CD14-positive monocyte (primary cell): ENCODE measurements at regions not wholly inside any gene's neighbourhood (a gene's known extent, or its start where the extent isn't known, plus 50 kb on each side); places are given as distances from the start of the nearest gene placed in this dataset.

Experiments used
- DNase-seq, 3 donors: peaks; one replicate each; pipeline ENCODE4 v3.0.0-alpha.2; 2011 to 2022
- H2AFZ ChIP-seq: 2 replicates; pipeline ENCODE4 v1.6.0; 2012; ENCODE audit warnings: mild to moderate bottlenecking, low read depth, low read length, inconsistent platforms; ENCODE audit not compliant: insufficient read depth, poor library complexity, severe bottlenecking
- H3K27ac ChIP-seq, 2 donors: 1 replicate in 1 of 2; 2 replicates in 1 of 2; pipeline ENCODE4 v1.5.1; 2012 to 2013; ENCODE audit warnings: low read length in 2 of 2, control low read depth in 1 of 2, inconsistent platforms in 1 of 2, low read depth in 1 of 2, mild to moderate bottlenecking in 1 of 2
- H3K27me3 ChIP-seq, 2 donors: one replicate each; pipeline versions ENCODE4 v1.6.0 to v1.6.1; 2011 to 2013; ENCODE audit warnings: low read length in 2 of 2; ENCODE audit not compliant: control insufficient read depth in 2 of 2, insufficient read depth in 2 of 2
- H3K36me3 ChIP-seq, 2 donors: replicated peaks in 1 of 2; 1 replicate in 1 of 2; 2 replicates in 1 of 2; pipeline versions ENCODE4 v1.5.1 to v1.6.1; 2012 to 2013; ENCODE audit warnings: low read length in 2 of 2, control low read depth in 1 of 2, inconsistent platforms in 1 of 2, mild to moderate bottlenecking in 1 of 2; ENCODE audit not compliant: insufficient read depth in 2 of 2, control insufficient read depth in 1 of 2
- H3K4me1 ChIP-seq, 2 donors: 1 replicate in 1 of 2; 2 replicates in 1 of 2; pipeline versions ENCODE4 v1.5.1 to v1.6.1; 2012 to 2013; ENCODE audit warnings: low read length in 2 of 2, control low read depth in 1 of 2, inconsistent platforms in 1 of 2, mild to moderate bottlenecking in 1 of 2, moderate library complexity in 1 of 2; ENCODE audit not compliant: insufficient read depth in 2 of 2, control insufficient read depth in 1 of 2
- H3K4me2 ChIP-seq: replicated peaks from 2 replicates; pipeline ENCODE3; 2012; ENCODE audit warnings: low read length, moderate library complexity, mild to moderate bottlenecking; ENCODE audit not compliant: poor library complexity, severe bottlenecking; ENCODE audit errors: extremely low read depth
- H3K4me3 ChIP-seq, 3 experiments: fragments of 200-600 bp in 1 of 3; sonication (generic) in 1 of 3; replicated peaks in 1 of 3; 1 replicate in 2 of 3; 2 replicates in 1 of 3; pipeline ENCODE4 v1.5.1; 2011 to 2013; ENCODE audit warnings: low read length in 3 of 3, mild to moderate bottlenecking in 3 of 3, control low read depth in 2 of 3, low read depth in 2 of 3, inconsistent platforms in 1 of 3, moderate library complexity in 1 of 3
- H3K79me2 ChIP-seq: 2 replicates; pipeline ENCODE4 v1.6.0; 2012; ENCODE audit warnings: mild to moderate bottlenecking, control low read depth, inconsistent platforms, low read length, moderate library complexity; ENCODE audit not compliant: insufficient read depth
- H3K9ac ChIP-seq: 2 replicates; pipeline ENCODE4 v1.6.0; 2017; ENCODE audit warnings: low read length, mild to moderate bottlenecking; ENCODE audit not compliant: insufficient read depth, poor library complexity, severe bottlenecking
- H3K9me3 ChIP-seq, 2 donors: replicated peaks in 1 of 2; 1 replicate in 1 of 2; 2 replicates in 1 of 2; pipeline versions ENCODE4 v1.5.1 to v1.6.1; 2012 to 2013; ENCODE audit warnings: low read length in 2 of 2, control low read depth in 1 of 2; ENCODE audit not compliant: control insufficient read depth in 1 of 2, insufficient read depth in 1 of 2
- H4K20me1 ChIP-seq: 2 replicates; pipeline ENCODE4 v1.6.0; 2012; ENCODE audit warnings: mild to moderate bottlenecking, low read length, control low read depth, moderate library complexity; ENCODE audit not compliant: insufficient read depth
- H3K27ac Mint-ChIP-seq, 7 donors: one replicate each; pipeline ENCODE4 v1.8.0; 2020; ENCODE audit warnings: mild to moderate bottlenecking in 7 of 7, mixed read lengths in 7 of 7, moderate library complexity in 6 of 7, inconsistent platforms in 2 of 7
- H3K27me3 Mint-ChIP-seq, 3 donors: one replicate each; pipeline ENCODE4 v1.8.0; 2021 to 2022; ENCODE audit warnings: low read depth in 3 of 3, mild to moderate bottlenecking in 3 of 3, mixed read lengths in 3 of 3, moderate library complexity in 3 of 3, inconsistent platforms in 1 of 3
- H3K36me3 Mint-ChIP-seq, 2 donors: one replicate each; pipeline ENCODE4 v1.8.0; 2020; ENCODE audit warnings: mixed read lengths in 2 of 2, inconsistent platforms in 1 of 2, mild to moderate bottlenecking in 1 of 2
- H3K4me1 Mint-ChIP-seq: one replicate; pipeline ENCODE4 v1.8.0; 2020; ENCODE audit warnings: mild to moderate bottlenecking, mixed read lengths
- H3K4me3 Mint-ChIP-seq, 2 donors: one replicate each; pipeline ENCODE4 v1.8.0; 2020; ENCODE audit warnings: mild to moderate bottlenecking in 2 of 2, mixed read lengths in 2 of 2, moderate library complexity in 1 of 2
- H3K9me3 Mint-ChIP-seq, 7 donors: one replicate each; pipeline ENCODE4 v1.8.0; 2020 to 2022; ENCODE audit warnings: mixed read lengths in 7 of 7, mild to moderate bottlenecking in 6 of 7, moderate library complexity in 6 of 7, inconsistent platforms in 2 of 7
- CTCF ChIP-seq: fragments of 200-600 bp; IDR thresholded peaks from one replicate; pipeline ENCODE4 v1.8.0; 2022; ENCODE audit warnings: antibody characterized with exemption, mild to moderate bottlenecking
- WGBS: methylation state at CpG from one replicate; pipeline ENCODE4 v1.1.5; 2013; ENCODE audit warnings: missing lambda C conversion rate; ENCODE audit not compliant: insufficient coverage; 5-methylcytosine and 5-hydroxymethylcytosine counted together
- intact Hi-C, 2 donors: fragments of 100-400 bp; cut with micrococcal nuclease; formaldehyde crosslinking; loops; one replicate each; pipeline versions ENCODE4 v1.15.0 to v1.15.1; 2023

- Histone ChIP-seq H3K36me3 (no peaks in the 10 kb centered on the region), H4K20me1 (no peaks in the 10 kb centered on the region), H3K4me2 (no peak overlapping the region), H2AFZ (no peak overlapping the region), H3K79me2 (no peaks in the 10 kb centered on the region), H3K4me3 (no peak overlapping the region), H3K27ac (no peak overlapping the region), H3K9me3 (no peaks in the 10 kb centered on the region), H3K9ac (no peak overlapping the region), H3K27me3 (no peaks in the 10 kb centered on the region), H3K4me1 (peaks cover 7% of the 10 kb centered on the region in 2 donors)
- Mint-ChIP-seq H3K4me3 (no peak overlapping the region), H3K27me3 (peaks cover 0 to 2% (median 0%) of the 10 kb centered on the region in 3 donors), H3K36me3 (no peaks in the 10 kb centered on the region), H3K27ac (no peak overlapping the region), H3K9me3 (peaks cover 0 to 3% (median under 1%) of the 10 kb centered on the region in 7 donors), H3K4me1 (peaks cover 10% of the 10 kb centered on the region)
- intact Hi-C loops: no loop called here
- WGBS: 96% methylated on average over 3 of the region's 3 CpGs
- no peak for DNase-seq
- TF ChIP-seq CTCF: no peak
These were observed 60.1 kb downstream of the NABP1 start for GRCh38 chr2:191738003-191738402.

- TF ChIP-seq CTCF: no peak
- no peak for DNase-seq
- H3K4me3 Mint-ChIP-seq: no peak overlapping the region
- no peak overlapping the region for H3K27ac Mint-ChIP-seq
- H3K79me2 ChIP-seq: no peaks in the 10 kb centered on the region
- no peaks in the 10 kb centered on the region for H3K36me3 ChIP-seq
- no peak overlapping the region for H3K4me3 ChIP-seq
- no peaks in the 10 kb centered on the region for H3K27me3 ChIP-seq
- H3K9me3 Mint-ChIP-seq: peaks cover 0 to 6% (median 3%) of the 10 kb centered on the region in 7 donors
- H3K4me2 ChIP-seq: no peak overlapping the region
- intact Hi-C loops: no loop called here
- H3K9ac ChIP-seq: no peak overlapping the region
- H3K36me3 Mint-ChIP-seq: no peaks in the 10 kb centered on the region
- H3K4me1 Mint-ChIP-seq: peaks cover 10% of the 10 kb centered on the region
- H3K4me1 ChIP-seq: peaks cover 7% of the 10 kb centered on the region in 2 donors
- H4K20me1 ChIP-seq: no peaks in the 10 kb centered on the region
- H2AFZ ChIP-seq: no peak overlapping the region
- H3K27me3 Mint-ChIP-seq: peaks cover 0 to 2% (median 0%) of the 10 kb centered on the region in 3 donors
- 82% methylated on average over 2 of the region's 3 CpGs for WGBS
- H3K9me3 ChIP-seq: no peaks in the 10 kb centered on the region
- no peak overlapping the region for H3K27ac ChIP-seq
These were observed 60.7 kb downstream of the NABP1 start for GRCh38 chr2:191738667-191739066.
